Stomach (tissue), 4 donors: ENCODE measurements at regions not wholly inside any gene's neighbourhood (a gene's known extent, or its start where the extent isn't known, plus 50 kb on each side); places are given as distances from the start of the nearest gene placed in this dataset.

ENCODE experiments used
- CTCF ChIP-seq, 7 experiments: fragments of 450-650 bp in 4 of 7; fragments of 200-600 bp in 3 of 7; sonication (generic) in 3 of 7; IDR thresholded peaks; one replicate each; pipeline ENCODE4 v1.5.1; 2016 to 2019; ENCODE audit warnings: antibody characterized with exemption in 7 of 7, control low read depth in 2 of 7, mild to moderate bottlenecking in 1 of 7
- EP300 ChIP-seq: sonication (generic); formaldehyde crosslinking; IDR thresholded peaks from one replicate; pipeline ENCODE4 v1.6.1; 2017; ENCODE audit warnings: antibody characterized with exemption
- POLR2A ChIP-seq, 4 donors: fragments of 450-650 bp; IDR thresholded peaks; one replicate each; pipeline ENCODE4 v1.6.1; 2016; ENCODE audit warnings: antibody characterized with exemption in 4 of 4, control low read depth in 2 of 4, mild to moderate bottlenecking in 1 of 4, moderate library complexity in 1 of 4
- POLR2AphosphoS5 ChIP-seq, 3 donors: sonication (generic); formaldehyde crosslinking; IDR thresholded peaks; one replicate each; pipeline ENCODE4 v1.6.1; 2016; ENCODE audit warnings: antibody characterized with exemption in 3 of 3

GRCh38 chr11:97007283-97007682 is 617.5 kb downstream of the JRKL start:
- TF ChIP-seq CTCF (IDR thresholded peaks at IDR 0.05) (no peak), EP300 (no peak), POLR2A (IDR thresholded peaks at IDR 0.05) (no peak), POLR2AphosphoS5 (IDR thresholded peaks at IDR 0.05) (no peak)
